Activated CD4-positive, alpha-beta T cell treated with anti-CD3 and anti-CD28 coated beads, Interleukin-2, amount 50 U/mL, for 24 hours (primary cell): ENCODE measurements at regions not wholly inside any gene's neighbourhood (a gene's known extent, or its start where the extent isn't known, plus 50 kb on each side); places are given as distances from the start of the nearest gene placed in this dataset.
"Not testable (repeated sequence)": the region's sequence is repeated elsewhere in the genome, so short reads cannot be mapped to it uniquely, and the experiment has no call there.

Source experiments
- DNase-seq, 2 donors: peaks; one replicate each; pipeline ENCODE4 v3.0.0-alpha.2; 2020; ENCODE audit warnings: low read depth in 1 of 2, low spot score in 1 of 2

- no peak for DNase-seq
Observed at GRCh38 chr3:59372346-59372745, 322.5 kb upstream of the CFAP20DC start.

GRCh38 chr3:59368900-59369675, 319.3 kb upstream of the CFAP20DC start:
- no peak for DNase-seq

- no peak for DNase-seq
Observed at GRCh38 chr3:59367150-59367549, 317.3 kb upstream of the CFAP20DC start.

GRCh38 chr3:59366218-59366617, 316.4 kb upstream of the CFAP20DC start:
- DNase-seq: no peak

- no peak for DNase-seq
Observed at GRCh38 chr3:59364496-59364895, 314.7 kb upstream of the CFAP20DC start.

GRCh38 chr3:59360312-59360711, 310.5 kb upstream of the CFAP20DC start:
- not testable (repeated sequence) for DNase-seq

- DNase-seq: no peak
Observed at GRCh38 chr3:59341459-59341858, 291.6 kb upstream of the CFAP20DC start.

GRCh38 chr3:59339818-59340217, 290.0 kb upstream of the CFAP20DC start:
- DNase-seq: no peak

GRCh38 chr3:59338934-59339333, 289.1 kb upstream of the CFAP20DC start:
- no peak for DNase-seq

- DNase-seq: no peak
Observed at GRCh38 chr3:59335338-59335737, 285.5 kb upstream of the CFAP20DC start.

GRCh38 chr3:59334585-59334984, 284.8 kb upstream of the CFAP20DC start:
- no peak for DNase-seq

- no peak for DNase-seq
Observed at GRCh38 chr3:59327376-59327808, 277.6 kb upstream of the CFAP20DC start.

GRCh38 chr3:59326246-59327024, 276.6 kb upstream of the CFAP20DC start:
- no peak for DNase-seq

GRCh38 chr3:59321881-59322540, 272.2 kb upstream of the CFAP20DC start:
- DNase-seq: no peak

- DNase-seq: no peak
Observed at GRCh38 chr3:59320080-59320479, 270.3 kb upstream of the CFAP20DC start.

- no peak for DNase-seq
Observed at GRCh38 chr3:59319442-59319841, 269.6 kb upstream of the CFAP20DC start.

- no peak for DNase-seq
Observed at GRCh38 chr3:59318881-59319280, 269.1 kb upstream of the CFAP20DC start.

- DNase-seq: no peak
Observed at GRCh38 chr3:59317386-59317785, 267.6 kb upstream of the CFAP20DC start.

GRCh38 chr3:59316688-59317275, 267.0 kb upstream of the CFAP20DC start:
- DNase-seq: no peak

- peak; percentile 16 to 29 for DNase-seq
Observed at GRCh38 chr3:59313365-59313764, 263.5 kb upstream of the CFAP20DC start.

GRCh38 chr3:59311231-59311630, 261.4 kb upstream of the CFAP20DC start:
- no peak for DNase-seq
